ENCODE measurements at regions not wholly inside any gene's neighbourhood (a gene's known extent, or its start where the extent isn't known, plus 50 kb on each side); places are given as distances from the start of the nearest gene placed in this dataset.
"Not testable (repeated sequence)": the region's sequence is repeated elsewhere in the genome, so short reads cannot be mapped to it uniquely, and the experiment has no call there.

GRCh38 chr3:26108846-26109489, 319.1 kb downstream of the OXSM start:
- no peak overlapping the region for H3K4me3 ChIP-seq
- TF ChIP-seq CTCF (IDR thresholded peaks at IDR 0.05) (no peak), POLR2A (IDR thresholded peaks at IDR 0.05) (no peak)

GRCh38 chr3:26114851-26115250, 325.0 kb downstream of the OXSM start:
- H3K27ac ChIP-seq: no peak overlapping the region
- no peak overlapping the region for H3K4me3 ChIP-seq
- no peak for DNase-seq
- no peaks in the 10 kb centered on the region for H3K4me1 ChIP-seq
- H3K9me3 ChIP-seq: no peaks in the 10 kb centered on the region
- TF ChIP-seq CTCF (IDR thresholded peaks at IDR 0.05) (no peak), POLR2A (IDR thresholded peaks at IDR 0.05) (no peak)
- no peaks in the 10 kb centered on the region for H3K36me3 ChIP-seq
- no peaks in the 10 kb centered on the region for H3K27me3 ChIP-seq

More at GRCh38 chr3:26108846-26109489, 319.1 kb downstream of the OXSM start:
- Histone ChIP-seq H3K27me3 (no peaks in the 10 kb centered on the region), H3K27ac (no peak overlapping the region), H3K36me3 (no peaks in the 10 kb centered on the region), H3K9me3 (no peaks in the 10 kb centered on the region), H3K4me1 (no peaks in the 10 kb centered on the region)
- no peak for DNase-seq

GRCh38 chr3:26118165-26118564, 328.3 kb downstream of the OXSM start:
- no peak overlapping the region for H3K27ac ChIP-seq
- no peaks in the 10 kb centered on the region for H3K36me3 ChIP-seq
- H3K27me3 ChIP-seq: no peaks in the 10 kb centered on the region
- H3K9me3 ChIP-seq: no peaks in the 10 kb centered on the region
- DNase-seq: no peak
- H3K4me1 ChIP-seq: no peaks in the 10 kb centered on the region
- TF ChIP-seq CTCF (IDR thresholded peaks at IDR 0.05) (no peak), POLR2A (IDR thresholded peaks at IDR 0.05) (no peak)
- no peak overlapping the region for H3K4me3 ChIP-seq

GRCh38 chr3:26132942-26133341, 343.1 kb downstream of the OXSM start:
- TF ChIP-seq CTCF (IDR thresholded peaks at IDR 0.05) (no peak), POLR2A (IDR thresholded peaks at IDR 0.05) (no peak)
- Histone ChIP-seq H3K4me1 (no peaks in the 10 kb centered on the region), H3K27me3 (no peaks in the 10 kb centered on the region), H3K36me3 (no peaks in the 10 kb centered on the region), H3K27ac (no peak overlapping the region), H3K9me3 (no peaks in the 10 kb centered on the region), H3K4me3 (no peak overlapping the region)
- DNase-seq: no peak

GRCh38 chr3:26141296-26141695, 351.4 kb downstream of the OXSM start:
- H3K27me3 ChIP-seq: no peaks in the 10 kb centered on the region
- H3K4me3 ChIP-seq: no peak overlapping the region
- H3K4me1 ChIP-seq: no peaks in the 10 kb centered on the region
- H3K9me3 ChIP-seq: peaks cover 0 to 8% (median 0%) of the 10 kb centered on the region in 4 donors
- DNase-seq: no peak
- H3K36me3 ChIP-seq: no peaks in the 10 kb centered on the region
- no peak for TF ChIP-seq POLR2A (IDR thresholded peaks at IDR 0.05)
- no peak for TF ChIP-seq CTCF (IDR thresholded peaks at IDR 0.05)
- no peak overlapping the region for H3K27ac ChIP-seq

- Histone ChIP-seq H3K27me3 (no peaks in the 10 kb centered on the region), H3K27ac (no peak overlapping the region), H3K4me1 (no peaks in the 10 kb centered on the region), H3K9me3 (no peaks in the 10 kb centered on the region), H3K4me3 (no peak overlapping the region), H3K36me3 (no peaks in the 10 kb centered on the region)
- DNase-seq: no peak
- no peak for TF ChIP-seq CTCF (IDR thresholded peaks at IDR 0.05)
- TF ChIP-seq POLR2A (IDR thresholded peaks at IDR 0.05): no peak
Observed at GRCh38 chr3:26145769-26146168, 355.9 kb downstream of the OXSM start.

GRCh38 chr3:26157428-26157827, 367.5 kb downstream of the OXSM start:
- not testable (repeated sequence) for H3K27me3 ChIP-seq

More at GRCh38 chr3:26157428-26157827, 367.5 kb downstream of the OXSM start:
- H3K4me3 ChIP-seq, H3K4me1 ChIP-seq, H3K36me3 ChIP-seq, H3K27ac ChIP-seq, H3K9me3 ChIP-seq, DNase-seq: not testable (repeated sequence)
